ENCODE measurements at regions not wholly inside any gene's neighbourhood (a gene's known extent, or its start where the extent isn't known, plus 50 kb on each side); places are given as distances from the start of the nearest gene placed in this dataset.

DNA sequence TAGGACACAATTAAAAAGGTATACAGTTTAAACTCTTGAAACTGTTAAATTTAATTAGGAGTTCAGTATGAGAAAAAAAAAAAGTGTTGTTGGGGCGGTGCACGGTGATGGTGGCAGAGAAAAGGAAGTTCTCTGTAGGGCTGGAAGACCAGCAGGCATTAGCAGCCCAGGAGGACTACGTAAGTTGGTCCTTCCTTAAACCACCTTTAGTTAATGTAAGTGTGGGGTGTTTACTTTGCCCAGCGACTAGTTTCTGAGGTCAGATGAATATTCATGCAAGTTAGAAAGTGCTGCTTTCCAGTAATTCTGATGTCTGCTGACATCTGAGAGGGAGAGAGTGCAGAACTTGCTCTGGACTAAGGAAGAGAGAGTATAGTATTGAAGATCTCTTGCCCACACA is 54.9 kb downstream of the NKX2-1 start:
- no peak for TF ChIP-seq POLR2A (IDR thresholded peaks at IDR 0.05)
- TF ChIP-seq, protein P1, sequence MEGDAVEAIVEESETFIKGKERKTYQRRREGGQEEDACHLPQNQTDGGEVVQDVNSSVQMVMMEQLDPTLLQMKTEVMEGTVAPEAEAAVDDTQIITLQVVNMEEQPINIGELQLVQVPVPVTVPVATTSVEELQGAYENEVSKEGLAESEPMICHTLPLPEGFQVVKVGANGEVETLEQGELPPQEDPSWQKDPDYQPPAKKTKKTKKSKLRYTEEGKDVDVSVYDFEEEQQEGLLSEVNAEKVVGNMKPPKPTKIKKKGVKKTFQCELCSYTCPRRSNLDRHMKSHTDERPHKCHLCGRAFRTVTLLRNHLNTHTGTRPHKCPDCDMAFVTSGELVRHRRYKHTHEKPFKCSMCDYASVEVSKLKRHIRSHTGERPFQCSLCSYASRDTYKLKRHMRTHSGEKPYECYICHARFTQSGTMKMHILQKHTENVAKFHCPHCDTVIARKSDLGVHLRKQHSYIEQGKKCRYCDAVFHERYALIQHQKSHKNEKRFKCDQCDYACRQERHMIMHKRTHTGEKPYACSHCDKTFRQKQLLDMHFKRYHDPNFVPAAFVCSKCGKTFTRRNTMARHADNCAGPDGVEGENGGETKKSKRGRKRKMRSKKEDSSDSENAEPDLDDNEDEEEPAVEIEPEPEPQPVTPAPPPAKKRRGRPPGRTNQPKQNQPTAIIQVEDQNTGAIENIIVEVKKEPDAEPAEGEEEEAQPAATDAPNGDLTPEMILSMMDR (IDR thresholded peaks at IDR 0.05) = no peak
- DNase-seq = no peak
- intact Hi-C loops (cut with DNase I) = no loop called here
- no peak for ATAC-seq
- no peaks in the 10 kb centered on the region for H3K4me1 ChIP-seq
- no peaks in the 10 kb centered on the region for H3K36me3 ChIP-seq (replicated peaks in 1 of 2; ENCODE audit: insufficient read depth in 1 of 2, low read depth in 2 of 2)
- H3K4me3 ChIP-seq = no peak overlapping the region
- H3K9me3 ChIP-seq = no peaks in the 10 kb centered on the region
- no peaks in the 10 kb centered on the region for H3K27me3 ChIP-seq
- WGBS, 2 donors = 68 to 76% methylated on average over 4 of the region's 4 CpGs
- H3K27ac ChIP-seq = no peak overlapping the region

DNA sequence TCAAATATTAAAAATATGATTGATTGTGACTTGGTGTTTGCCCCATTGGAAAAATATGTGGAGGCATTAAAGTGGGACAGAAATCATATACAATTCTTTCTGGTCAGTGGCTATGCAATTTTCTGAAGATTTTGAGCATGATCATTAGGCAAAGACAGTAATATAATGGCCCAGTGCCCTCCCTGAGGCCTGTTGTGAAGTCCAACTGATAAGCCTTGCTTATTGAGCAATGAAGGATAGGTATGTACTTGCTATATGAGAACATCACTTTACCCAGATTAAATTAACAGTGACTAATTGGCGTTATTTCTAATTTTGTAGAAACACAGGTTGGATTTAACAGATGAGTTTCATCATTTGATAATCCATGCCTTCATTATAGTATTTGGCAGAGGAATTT is 57.1 kb downstream of the NKX2-1 start:
- H3K27ac ChIP-seq = no peak overlapping the region
- no peak for TF ChIP-seq POLR2A (IDR thresholded peaks at IDR 0.05)
- TF ChIP-seq, protein P1 (IDR thresholded peaks at IDR 0.05) = no peak
- H3K9me3 ChIP-seq = no peaks in the 10 kb centered on the region
- DNase-seq = no peak
- no peak for ATAC-seq
- intact Hi-C loops (cut with DNase I) = no loop called here
- H3K4me3 ChIP-seq = no peak overlapping the region
- no peaks in the 10 kb centered on the region for H3K27me3 ChIP-seq
- no peaks in the 10 kb centered on the region for H3K36me3 ChIP-seq (replicated peaks in 1 of 2; ENCODE audit: insufficient read depth in 1 of 2, low read depth in 2 of 2)
- H3K4me1 ChIP-seq = no peaks in the 10 kb centered on the region
- 75 to 77% methylated on average over 1 of the region's 1 CpG for WGBS, 2 donors

DNA sequence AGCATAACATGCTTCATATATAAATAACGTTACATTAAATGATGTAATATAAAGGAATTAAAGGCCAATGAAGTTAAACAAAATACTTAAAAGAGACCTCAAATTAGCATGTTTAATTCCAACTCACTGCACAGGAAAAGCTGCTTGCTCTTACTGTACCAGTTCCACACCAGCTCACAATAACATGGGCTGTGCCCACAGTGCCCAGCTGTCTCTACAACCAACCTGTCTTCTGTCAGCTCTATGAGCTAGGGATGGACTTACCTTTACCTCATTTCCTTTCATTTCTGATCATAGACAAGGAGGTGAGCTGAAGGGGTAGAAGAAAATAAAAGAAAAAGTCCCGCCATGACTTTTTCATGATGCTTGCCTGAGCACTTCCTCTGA is 64.8 kb downstream of the NKX2-1 start:
- Histone ChIP-seq H3K4me3 (no peak overlapping the region), H3K27me3 (no peaks in the 10 kb centered on the region), H3K36me3 (replicated peaks in 1 of 2; ENCODE audit: insufficient read depth in 1 of 2, low read depth in 2 of 2) (no peaks in the 10 kb centered on the region), H3K4me1 (no peaks in the 10 kb centered on the region), H3K9me3 (no peaks in the 10 kb centered on the region), H3K27ac (no peak overlapping the region)
- no peak for DNase-seq
- no peak for ATAC-seq
- no peak for TF ChIP-seq POLR2A (IDR thresholded peaks at IDR 0.05)
- TF ChIP-seq, protein P1 (IDR thresholded peaks at IDR 0.05) = no peak
- WGBS, 2 donors = 55 to 79% methylated on average over 2 of the region's 2 CpGs
- intact Hi-C loops (cut with DNase I) = no loop called here

DNA sequence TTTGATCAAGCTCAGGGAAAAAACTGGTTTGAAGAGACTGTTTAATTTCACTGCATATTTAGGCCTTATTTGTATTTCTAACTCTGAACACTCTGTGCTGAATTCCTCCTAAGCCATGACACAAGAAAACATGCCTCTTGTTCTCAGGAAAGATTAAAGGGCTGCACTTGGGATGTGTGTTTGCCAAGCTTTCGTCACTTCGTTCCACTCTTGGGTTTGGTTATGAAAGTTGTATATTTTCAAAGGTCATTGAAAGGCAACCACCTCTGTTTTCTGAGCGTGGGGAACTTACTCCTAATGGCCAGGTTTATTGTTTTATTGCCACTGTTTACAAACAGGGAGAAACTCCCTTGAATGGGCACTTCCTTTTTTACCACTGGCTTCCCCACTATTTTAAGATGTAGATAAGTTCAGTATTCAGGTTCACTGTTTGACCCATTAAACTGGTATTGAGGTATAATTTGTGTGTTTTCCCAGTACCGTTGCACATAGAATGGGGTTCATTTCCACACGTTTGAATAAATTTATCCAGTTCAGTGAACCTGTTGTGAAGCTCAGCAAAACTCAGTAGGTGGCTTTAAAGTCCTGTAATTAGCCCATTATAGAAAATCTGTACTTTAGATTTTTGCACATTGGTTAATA is 65.3 kb downstream of the NKX2-1 start:
- no peaks in the 10 kb centered on the region for H3K27me3 ChIP-seq
- intact Hi-C loops (cut with DNase I) = no loop called here
- no peaks in the 10 kb centered on the region for H3K36me3 ChIP-seq (replicated peaks in 1 of 2; ENCODE audit: insufficient read depth in 1 of 2, low read depth in 2 of 2)
- no peaks in the 10 kb centered on the region for H3K4me1 ChIP-seq
- no peak overlapping the region for H3K4me3 ChIP-seq
- ATAC-seq (no peak), DNase-seq (no peak)
- no peaks in the 10 kb centered on the region for H3K9me3 ChIP-seq
- TF ChIP-seq, protein P1 (IDR thresholded peaks at IDR 0.05) = no peak
- TF ChIP-seq POLR2A (IDR thresholded peaks at IDR 0.05) = no peak
- WGBS, 2 donors = 33 to 35% methylated on average over 5 of the region's 5 CpGs
- H3K27ac ChIP-seq = no peak overlapping the region

DNA sequence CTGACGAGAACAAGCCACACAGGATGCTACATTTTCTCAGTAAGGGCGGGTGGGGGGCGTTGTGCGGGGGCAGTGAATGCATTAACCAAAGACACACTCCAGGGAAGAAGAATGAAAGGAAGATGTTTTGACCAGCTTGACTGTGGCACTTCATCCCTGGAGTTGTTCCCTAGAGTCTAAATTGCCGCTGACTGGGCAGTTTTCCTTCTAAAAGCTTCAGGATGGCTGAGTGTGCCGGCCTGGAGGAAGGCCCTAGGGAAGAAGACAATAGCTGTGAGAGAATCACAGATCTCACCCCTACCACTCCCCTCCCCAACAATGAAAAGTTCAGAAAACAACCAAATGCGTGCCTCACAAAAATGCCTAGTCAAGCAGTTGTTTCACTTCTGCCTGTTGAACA is 67.2 kb downstream of the NKX2-1 start:
- H3K36me3 ChIP-seq (replicated peaks in 1 of 2; ENCODE audit: insufficient read depth in 1 of 2, low read depth in 2 of 2) = no peaks in the 10 kb centered on the region
- H3K4me1 ChIP-seq = no peaks in the 10 kb centered on the region
- H3K4me3 ChIP-seq = no peak overlapping the region
- WGBS, 2 donors = 45 to 50% methylated on average over 7 of the region's 7 CpGs
- TF ChIP-seq POLR2A (IDR thresholded peaks at IDR 0.05) = no peak
- TF ChIP-seq, protein P1 (IDR thresholded peaks at IDR 0.05) = no peak
- H3K27ac ChIP-seq = no peak overlapping the region
- ATAC-seq = no peak
- DNase-seq = no peak
- intact Hi-C loops (cut with DNase I) = no loop called here
- no peaks in the 10 kb centered on the region for H3K27me3 ChIP-seq
- H3K9me3 ChIP-seq = no peaks in the 10 kb centered on the region

Data from body of pancreas (tissue), 4 donors.